ENCODE measurements at regions not wholly inside any gene's neighbourhood (a gene's known extent, or its start where the extent isn't known, plus 50 kb on each side); places are given as distances from the start of the nearest gene placed in this dataset.

- Histone ChIP-seq H3K4me1 (ENCODE audit: control insufficient read depth in 2 of 2, insufficient read depth in 2 of 2, low read length in 2 of 2) (peaks cover 16 to 31% of the 10 kb centered on the region in 2 donors), H3K36me3 (ENCODE audit: control insufficient read depth in 2 of 3, insufficient read depth in 3 of 3, low read length in 3 of 3) (no peaks in the 10 kb centered on the region), H3K27ac (ENCODE audit: low read depth, low read length) (no peak overlapping the region), H3K9me3 (ENCODE audit: control insufficient read depth in 2 of 3, low read length in 3 of 3) (no peaks in the 10 kb centered on the region), H3K4me3 (ENCODE audit: low read length) (no peak overlapping the region), H3K27me3 (ENCODE audit: control insufficient read depth in 2 of 2, insufficient read depth in 2 of 2, low read length in 2 of 2) (no peaks in the 10 kb centered on the region)
- H3K36me3 Mint-ChIP-seq: peaks cover 0 to 2% (median 0%) of the 10 kb centered on the region in 5 donors
- DNase-seq: no peak
- H3K27ac Mint-ChIP-seq: no peak overlapping the region
- ChIA-PET CTCF (no interaction called here), POLR2A (interaction anchor here (0.6 kb wide), 1 partner anchor 135 kb away, joined by 3 read pairs; no protein-coding TSS in a partner anchor)
- H3K4me1 Mint-ChIP-seq: peaks cover 18 to 34% (median 22%) of the 10 kb centered on the region in 7 donors
- H3K27me3 Mint-ChIP-seq: peaks cover 0 to 12% (median 0%) of the 10 kb centered on the region in 5 donors
- H3K4me3 Mint-ChIP-seq: no peak overlapping the region
- no peak for ATAC-seq
- H3K9me3 Mint-ChIP-seq: no peaks in the 10 kb centered on the region
- intact Hi-C loops (cut with micrococcal nuclease): no loop called here
Observed at GRCh38 chr6:108795122-108795521, 53.1 kb upstream of the ARMC2 start.

GRCh38 chr6:108795814-108796213, 52.4 kb upstream of the ARMC2 start:
- no peak overlapping the region for H3K27ac ChIP-seq (ENCODE audit: low read depth, low read length)
- DNase-seq: no peak
- no peaks in the 10 kb centered on the region for H3K27me3 ChIP-seq (ENCODE audit: control insufficient read depth in 2 of 2, insufficient read depth in 2 of 2, low read length in 2 of 2)
- ChIA-PET CTCF (no interaction called here), POLR2A (interaction anchor here (0.6 kb wide), 1 partner anchor 135 kb away, joined by 3 read pairs; no protein-coding TSS in a partner anchor)
- intact Hi-C loops (cut with micrococcal nuclease): no loop called here
- no peak overlapping the region for H3K4me3 ChIP-seq (ENCODE audit: low read length)
- Mint-ChIP-seq H3K9me3 (no peaks in the 10 kb centered on the region), H3K4me3 (no peak overlapping the region), H3K4me1 (peaks cover 18 to 34% (median 22%) of the 10 kb centered on the region in 7 donors), H3K27me3 (peaks cover 0 to 12% (median 0%) of the 10 kb centered on the region in 5 donors), H3K27ac (no peak overlapping the region), H3K36me3 (peaks cover 0 to 2% (median 0%) of the 10 kb centered on the region in 5 donors)
- H3K36me3 ChIP-seq (ENCODE audit: control insufficient read depth in 2 of 3, insufficient read depth in 3 of 3, low read length in 3 of 3): no peaks in the 10 kb centered on the region
- peaks cover 16 to 31% of the 10 kb centered on the region in 2 donors for H3K4me1 ChIP-seq (ENCODE audit: control insufficient read depth in 2 of 2, insufficient read depth in 2 of 2, low read length in 2 of 2)
- ATAC-seq: no peak
- no peaks in the 10 kb centered on the region for H3K9me3 ChIP-seq (ENCODE audit: control insufficient read depth in 2 of 3, low read length in 3 of 3)

GRCh38 chr6:108796875-108797274, 51.3 kb upstream of the ARMC2 start:
- intact Hi-C loops (cut with micrococcal nuclease): no loop called here
- Mint-ChIP-seq H3K27me3 (peaks cover 0 to 15% (median 0%) of the 10 kb centered on the region in 5 donors), H3K36me3 (peaks cover 0 to 4% (median 0%) of the 10 kb centered on the region in 5 donors), H3K9me3 (no peaks in the 10 kb centered on the region), H3K4me1 (peaks cover 20 to 36% (median 22%) of the 10 kb centered on the region in 7 donors), H3K27ac (peak overlapping the region in 6 of 9 donors; percentile 16 to 88 (median 40)), H3K4me3 (peak overlapping the region in 1 of 10 donors; percentile 20)
- H3K4me1 ChIP-seq (ENCODE audit: control insufficient read depth in 2 of 2, insufficient read depth in 2 of 2, low read length in 2 of 2): peaks cover 16 to 31% of the 10 kb centered on the region in 2 donors
- DNase-seq (no peak), ATAC-seq (no peak)
- H3K4me3 ChIP-seq (ENCODE audit: low read length): no peak overlapping the region
- H3K9me3 ChIP-seq (ENCODE audit: control insufficient read depth in 2 of 3, low read length in 3 of 3): no peaks in the 10 kb centered on the region
- ChIA-PET CTCF (interaction anchor here (0.6 kb wide), 3 partner anchors 11 to 747 kb away, joined by 3 read pairs; no protein-coding TSS in a partner anchor), POLR2A (no interaction called here)
- H3K27ac ChIP-seq (ENCODE audit: low read depth, low read length): no peak overlapping the region
- H3K36me3 ChIP-seq (ENCODE audit: control insufficient read depth in 2 of 3, insufficient read depth in 3 of 3, low read length in 3 of 3): no peaks in the 10 kb centered on the region
- no peaks in the 10 kb centered on the region for H3K27me3 ChIP-seq (ENCODE audit: control insufficient read depth in 2 of 2, insufficient read depth in 2 of 2, low read length in 2 of 2)

GRCh38 chr6:108797951-108798669, 50.1 kb upstream of the ARMC2 start:
- Mint-ChIP-seq H3K27ac (peak overlapping the region; percentile 68 to 94 (median 84)), H3K9me3 (no peaks in the 10 kb centered on the region), H3K4me3 (peak overlapping the region; percentile 61 to 86 (median 78)), H3K4me1 (peaks cover 20 to 36% (median 22%) of the 10 kb centered on the region in 7 donors), H3K27me3 (peaks cover 0 to 11% (median 0%) of the 10 kb centered on the region in 5 donors), H3K36me3 (peaks cover 0 to 4% (median 0%) of the 10 kb centered on the region in 5 donors)
- Histone ChIP-seq H3K9me3 (ENCODE audit: control insufficient read depth in 2 of 3, low read length in 3 of 3) (no peaks in the 10 kb centered on the region), H3K27me3 (ENCODE audit: control insufficient read depth in 2 of 2, insufficient read depth in 2 of 2, low read length in 2 of 2) (no peaks in the 10 kb centered on the region), H3K4me1 (ENCODE audit: control insufficient read depth in 2 of 2, insufficient read depth in 2 of 2, low read length in 2 of 2) (peaks cover 16 to 31% of the 10 kb centered on the region in 2 donors), H3K27ac (ENCODE audit: low read depth, low read length) (no peak overlapping the region), H3K36me3 (ENCODE audit: control insufficient read depth in 2 of 3, insufficient read depth in 3 of 3, low read length in 3 of 3) (no peaks in the 10 kb centered on the region), H3K4me3 (ENCODE audit: low read length) (no peak overlapping the region)
- ChIA-PET CTCF (interaction anchor here (0.8 to 1.0 kb wide), 4 partner anchors 16 to 275 kb away, joined by 3 to 6 read pairs (median 4); no protein-coding TSS in a partner anchor), POLR2A (interaction anchor here (0.6 to 1.1 kb wide), 2 partner anchors 9 to 297 kb away, joined by 3 read pairs; no protein-coding TSS in a partner anchor)
- intact Hi-C loops (cut with micrococcal nuclease): loop anchor here in 1 of 2 donors (1.0 kb wide), 1 partner anchor 37 kb away; no protein-coding TSS in a partner anchor
- DNase-seq (no peak), ATAC-seq (peak; percentile 4)

Measured in naive thymus-derived CD4-positive, alpha-beta T cell (primary cell).